PFSK-1 (cell line): ENCODE measurements at regions not wholly inside any gene's neighbourhood (a gene's known extent, or its start where the extent isn't known, plus 50 kb on each side); places are given as distances from the start of the nearest gene placed in this dataset.

Experiments
- FOXP2 ChIP-seq: optimal IDR thresholded peaks from 2 replicates; pipeline ENCODE3; 2011; ENCODE audit warnings: borderline replicate concordance, control low read depth, inconsistent platforms; ENCODE audit not compliant: insufficient read depth; ENCODE audit errors: extremely low read length, extremely low read depth
- POLR2AphosphoS5 ChIP-seq: IDR thresholded peaks from 2 replicates; pipeline ENCODE4 v1.6.1; 2012; ENCODE audit warnings: low read depth, mild to moderate bottlenecking, control low read depth, low read length, moderate library complexity

DNA sequence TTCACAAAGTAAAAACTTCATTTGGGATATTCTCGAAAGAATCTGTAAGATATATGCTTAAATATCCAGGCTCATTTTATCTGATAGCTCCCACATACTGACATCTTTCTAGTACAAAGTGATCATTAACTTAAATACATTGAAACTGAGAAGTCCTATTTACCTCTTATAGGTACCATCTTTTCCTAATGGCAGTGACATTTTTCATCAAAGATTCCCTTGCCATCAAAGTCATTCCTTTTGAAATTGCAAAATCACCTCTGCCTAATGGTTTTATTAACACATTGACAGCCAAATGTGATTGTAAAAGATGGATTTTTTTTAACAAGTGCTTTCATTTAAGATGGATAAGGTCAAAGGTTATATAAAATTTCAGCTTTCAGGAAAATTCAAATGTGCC, 346.6 kb downstream of the MFSD1 start:
- TF ChIP-seq FOXP2 (no peak), POLR2AphosphoS5 (no peak)
